ENCODE measurements at regions not wholly inside any gene's neighbourhood (a gene's known extent, or its start where the extent isn't known, plus 50 kb on each side); places are given as distances from the start of the nearest gene placed in this dataset.

DNA sequence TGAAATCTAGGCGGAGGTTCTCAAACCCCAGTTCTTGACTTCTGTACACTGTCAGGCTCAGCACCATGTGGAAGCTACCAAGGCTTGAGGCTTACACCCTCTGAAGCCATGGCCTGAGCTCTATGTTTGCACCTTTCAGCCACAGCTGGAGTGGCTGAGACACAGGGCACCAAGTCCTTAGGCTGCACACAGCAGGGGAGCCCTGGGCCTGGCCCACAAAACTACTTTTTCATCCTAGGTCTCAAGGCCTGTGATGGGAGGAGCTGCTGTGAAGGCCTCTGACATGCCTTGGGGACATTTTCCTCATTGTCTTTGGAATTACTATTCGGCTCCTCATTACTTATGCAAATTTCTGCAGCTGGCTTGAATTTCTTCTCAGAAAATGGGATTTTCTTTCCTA is 503.2 kb upstream of the PCDH20 start:
- no peaks in the 10 kb centered on the region for H3K27me3 ChIP-seq
- H3K9me3 ChIP-seq: no peaks in the 10 kb centered on the region
- no peak overlapping the region for H3K9ac ChIP-seq
- no peak for TF ChIP-seq Cebpa-rat (IDR thresholded peaks at IDR 0.05)
- H3K4me2 ChIP-seq: no peak overlapping the region
- H3K4me3 ChIP-seq: no peak overlapping the region
- no peaks in the 10 kb centered on the region for H4K20me1 ChIP-seq
- no peaks in the 10 kb centered on the region for H3K36me3 ChIP-seq
- no peak overlapping the region for H3K27ac ChIP-seq
- H3K4me1 ChIP-seq: no peaks in the 10 kb centered on the region

DNA sequence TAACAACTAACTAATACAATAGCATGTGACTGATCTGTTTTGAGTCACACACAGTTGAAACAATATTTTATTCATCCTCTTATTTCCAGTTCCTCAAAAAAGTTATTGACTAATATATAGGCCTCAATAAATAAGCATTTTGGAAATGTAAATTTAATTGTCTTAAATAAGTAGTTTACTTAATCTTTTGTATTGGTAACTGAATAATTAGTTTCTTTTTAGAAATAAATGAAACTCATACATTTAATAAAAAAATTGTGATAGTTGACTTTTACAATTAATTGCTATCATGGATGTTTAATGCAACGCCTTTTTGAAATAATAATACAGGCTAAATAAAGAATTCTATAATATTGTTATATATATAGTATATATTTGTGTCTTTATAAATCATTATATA is 500.8 kb upstream of the PCDH20 start:
- H3K9me3 ChIP-seq: no peaks in the 10 kb centered on the region
- H3K9ac ChIP-seq: no peak overlapping the region
- H3K4me2 ChIP-seq: no peak overlapping the region
- no peaks in the 10 kb centered on the region for H3K27me3 ChIP-seq
- no peak overlapping the region for H3K4me3 ChIP-seq
- no peaks in the 10 kb centered on the region for H3K36me3 ChIP-seq
- no peaks in the 10 kb centered on the region for H4K20me1 ChIP-seq
- H3K27ac ChIP-seq: no peak overlapping the region
- no peaks in the 10 kb centered on the region for H3K4me1 ChIP-seq
- TF ChIP-seq Cebpa-rat (IDR thresholded peaks at IDR 0.05): no peak

DNA sequence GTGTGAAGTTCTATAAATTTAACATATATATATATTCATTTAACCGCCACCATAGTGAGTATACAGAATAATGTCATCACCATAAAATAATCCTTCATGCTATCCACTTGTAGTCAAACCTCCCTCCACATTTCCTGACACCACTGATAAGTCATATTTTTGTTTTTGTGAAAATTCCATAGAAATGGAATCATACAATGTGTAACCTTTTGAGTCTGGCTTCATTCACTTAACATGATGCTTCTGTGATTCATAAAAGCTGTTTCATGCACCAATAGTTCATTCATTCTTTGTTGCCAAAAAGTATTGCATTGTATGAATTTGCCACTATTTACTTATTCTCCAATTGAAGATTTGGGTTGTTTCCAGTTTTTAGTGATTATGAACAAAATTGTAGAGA is 497.5 kb upstream of the PCDH20 start:
- H3K27ac ChIP-seq: no peak overlapping the region
- H3K4me1 ChIP-seq: no peaks in the 10 kb centered on the region
- TF ChIP-seq Cebpa-rat (IDR thresholded peaks at IDR 0.05): no peak
- no peaks in the 10 kb centered on the region for H3K36me3 ChIP-seq
- H4K20me1 ChIP-seq: no peaks in the 10 kb centered on the region
- H3K4me3 ChIP-seq: no peak overlapping the region
- H3K4me2 ChIP-seq: no peak overlapping the region
- H3K9me3 ChIP-seq: no peaks in the 10 kb centered on the region
- H3K9ac ChIP-seq: no peak overlapping the region
- H3K27me3 ChIP-seq: no peaks in the 10 kb centered on the region

DNA sequence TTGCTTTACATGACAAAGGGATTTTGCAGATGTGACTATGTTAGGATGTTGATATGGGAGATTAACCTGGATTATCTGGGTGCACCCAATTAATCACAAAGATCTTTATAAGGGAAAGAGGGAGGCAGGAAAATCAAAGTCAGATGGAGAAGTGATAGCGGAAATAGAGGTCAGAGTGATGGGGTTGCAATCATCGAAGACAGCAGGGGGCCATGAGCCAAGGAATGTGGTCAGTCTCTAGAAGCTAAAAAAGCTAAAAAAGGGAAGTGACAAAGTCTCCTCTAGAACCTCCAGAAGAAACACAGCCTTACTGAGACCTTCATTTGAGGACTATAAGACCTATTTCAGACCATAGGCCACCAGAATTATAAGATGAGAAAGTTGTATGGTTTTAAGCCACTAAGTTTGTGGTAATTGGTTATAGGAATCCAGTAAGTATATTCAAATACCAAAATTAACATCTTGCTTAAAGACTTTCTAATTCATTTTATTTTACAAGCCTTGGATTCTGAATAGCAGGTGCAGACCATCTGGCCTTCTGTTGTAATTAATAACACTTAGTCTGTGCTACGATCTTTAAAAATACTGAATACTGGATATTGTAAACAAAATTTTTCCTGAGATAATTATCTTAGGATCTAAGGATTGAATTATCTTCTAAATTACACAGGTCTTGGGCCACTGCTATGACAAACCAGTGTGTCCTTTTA is 493.4 kb upstream of the PCDH20 start:
- no peak for TF ChIP-seq Cebpa-rat (IDR thresholded peaks at IDR 0.05)
- no peaks in the 10 kb centered on the region for H3K9me3 ChIP-seq
- no peak overlapping the region for H3K27ac ChIP-seq
- H3K4me3 ChIP-seq: no peak overlapping the region
- no peaks in the 10 kb centered on the region for H3K4me1 ChIP-seq
- H3K4me2 ChIP-seq: no peak overlapping the region
- no peaks in the 10 kb centered on the region for H3K36me3 ChIP-seq
- no peak overlapping the region for H3K9ac ChIP-seq
- no peaks in the 10 kb centered on the region for H3K27me3 ChIP-seq
- H4K20me1 ChIP-seq: no peaks in the 10 kb centered on the region

DNA sequence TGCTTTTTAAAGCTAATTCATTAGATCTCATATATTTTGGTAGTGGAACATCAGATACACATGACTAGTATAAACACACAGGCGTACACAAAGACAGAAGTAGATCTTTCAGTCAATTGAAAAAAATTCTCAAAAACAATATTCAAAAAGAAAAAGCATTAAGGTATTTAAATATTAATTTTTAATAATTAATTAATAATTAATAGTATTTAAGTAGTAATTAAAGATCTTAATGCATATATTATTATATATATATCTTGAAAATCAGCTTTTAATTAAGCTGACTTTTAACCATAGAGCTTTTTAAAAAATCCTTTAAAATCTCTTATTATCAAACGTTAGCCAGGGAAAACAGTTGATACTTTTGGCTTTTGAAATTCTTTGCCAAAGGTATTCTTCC is 489.4 kb upstream of the PCDH20 start:
- Histone ChIP-seq H4K20me1 (no peaks in the 10 kb centered on the region), H3K27ac (no peak overlapping the region), H3K27me3 (no peaks in the 10 kb centered on the region), H3K4me1 (no peaks in the 10 kb centered on the region), H3K9me3 (no peaks in the 10 kb centered on the region), H3K4me2 (no peak overlapping the region), H3K4me3 (no peak overlapping the region), H3K36me3 (no peaks in the 10 kb centered on the region), H3K9ac (no peak overlapping the region)
- TF ChIP-seq Cebpa-rat (IDR thresholded peaks at IDR 0.05): no peak

DNA sequence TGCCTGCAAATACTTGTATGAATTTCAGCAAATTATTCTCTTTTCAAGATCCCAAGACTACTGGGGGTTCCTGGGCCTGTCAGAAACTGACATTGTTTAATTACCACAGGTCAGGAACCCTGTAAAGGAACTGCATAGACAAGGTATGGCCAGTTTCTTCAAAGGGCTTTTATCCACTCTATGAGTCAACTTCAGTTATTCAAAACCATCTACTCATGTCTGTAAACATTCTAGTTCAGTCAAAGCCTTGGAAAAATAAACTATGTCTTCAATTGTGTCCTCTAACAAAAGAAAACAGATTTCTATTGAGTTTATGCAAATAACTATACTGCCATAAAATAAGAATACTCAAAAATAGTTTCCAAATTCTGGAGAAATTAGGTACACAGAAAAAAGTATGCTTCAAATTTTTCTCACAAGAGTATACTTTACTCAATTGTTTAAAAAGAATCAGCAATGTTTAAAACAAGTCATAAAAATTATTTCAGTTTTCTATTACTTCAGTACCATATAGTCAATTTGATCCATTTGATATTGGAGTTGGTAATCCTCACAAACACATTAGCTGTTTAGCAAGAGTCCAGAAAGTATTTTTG is 486.4 kb upstream of the PCDH20 start:
- Histone ChIP-seq H3K36me3 (no peaks in the 10 kb centered on the region), H3K27me3 (no peaks in the 10 kb centered on the region), H3K4me2 (no peak overlapping the region), H3K4me1 (no peaks in the 10 kb centered on the region), H3K9ac (no peak overlapping the region), H3K9me3 (no peaks in the 10 kb centered on the region), H4K20me1 (no peaks in the 10 kb centered on the region), H3K4me3 (no peak overlapping the region), H3K27ac (no peak overlapping the region)
- TF ChIP-seq Cebpa-rat (IDR thresholded peaks at IDR 0.05): no peak

DNA sequence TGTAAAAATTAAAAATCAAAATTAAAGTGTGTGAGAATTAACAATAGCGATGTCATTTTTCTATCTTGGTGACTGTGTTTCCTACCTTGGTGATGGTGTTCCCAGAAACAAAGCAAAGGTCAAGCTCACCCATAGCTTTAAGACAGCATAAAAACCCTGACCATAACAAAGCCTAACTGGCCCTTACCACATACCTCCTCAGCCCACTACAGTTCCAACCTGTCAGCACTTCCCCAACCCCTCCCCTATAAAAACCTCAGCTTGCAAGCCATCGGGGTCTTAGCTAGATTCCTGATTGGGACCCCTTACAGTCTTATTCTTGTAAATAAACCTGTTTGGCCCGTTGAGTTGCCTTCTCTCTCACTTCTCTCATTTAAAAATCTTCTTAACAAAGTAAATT is 484.4 kb upstream of the PCDH20 start:
- no peaks in the 10 kb centered on the region for H3K36me3 ChIP-seq
- H3K27me3 ChIP-seq: no peaks in the 10 kb centered on the region
- no peak overlapping the region for H3K4me3 ChIP-seq
- H3K4me1 ChIP-seq: no peaks in the 10 kb centered on the region
- H3K4me2 ChIP-seq: no peak overlapping the region
- H3K9me3 ChIP-seq: no peaks in the 10 kb centered on the region
- no peaks in the 10 kb centered on the region for H4K20me1 ChIP-seq
- H3K27ac ChIP-seq: no peak overlapping the region
- H3K9ac ChIP-seq: no peak overlapping the region
- no peak for TF ChIP-seq Cebpa-rat (IDR thresholded peaks at IDR 0.05)

DNA sequence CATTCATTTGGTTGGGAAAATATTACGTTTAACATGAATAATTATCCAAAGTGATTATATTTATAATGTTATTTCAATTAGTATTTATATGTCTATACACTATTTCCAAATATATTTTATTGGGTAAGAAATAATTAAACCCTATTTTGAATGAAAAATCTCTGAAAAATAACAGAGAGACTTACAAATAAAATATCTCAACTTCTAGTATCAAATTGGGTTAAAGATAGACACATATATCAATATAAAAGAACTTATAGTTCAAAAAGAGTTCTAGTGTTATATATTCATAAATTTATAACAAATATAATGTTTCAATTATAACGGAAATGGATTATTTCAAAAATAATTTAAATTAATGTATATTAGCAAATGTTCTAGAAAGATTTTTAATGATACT is 482.6 kb upstream of the PCDH20 start:
- no peak overlapping the region for H3K27ac ChIP-seq
- no peak for TF ChIP-seq Cebpa-rat (IDR thresholded peaks at IDR 0.05)

DNA sequence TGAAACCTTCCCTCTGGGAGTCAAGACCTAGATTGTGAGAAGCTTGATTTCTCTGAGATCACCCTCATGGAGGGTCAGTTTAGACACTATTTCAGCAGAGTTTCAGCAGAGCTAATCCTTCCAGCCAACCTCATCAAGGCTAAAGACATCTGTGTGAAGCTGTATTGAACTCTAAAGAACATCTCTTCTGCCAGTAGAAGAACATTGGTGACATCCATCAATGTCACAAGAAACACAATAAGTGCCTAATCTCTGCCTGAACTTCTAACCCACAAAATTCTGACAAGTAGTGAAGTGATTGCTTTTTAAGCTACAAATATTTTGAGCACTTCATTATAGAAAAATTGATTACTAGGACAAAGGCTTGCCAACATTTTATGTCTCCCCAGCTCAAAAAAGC is 475.8 kb upstream of the PCDH20 start:
- Histone ChIP-seq H3K36me3 (no peaks in the 10 kb centered on the region), H3K9ac (no peak overlapping the region), H3K4me2 (no peak overlapping the region), H4K20me1 (no peaks in the 10 kb centered on the region), H3K4me3 (no peak overlapping the region), H3K4me1 (no peaks in the 10 kb centered on the region), H3K9me3 (no peaks in the 10 kb centered on the region), H3K27ac (no peak overlapping the region), H3K27me3 (no peaks in the 10 kb centered on the region)
- no peak for TF ChIP-seq Cebpa-rat (IDR thresholded peaks at IDR 0.05)

More for the DNA sequence above, 482.6 kb upstream of the PCDH20 start:
- no peaks in the 10 kb centered on the region for H3K9me3 ChIP-seq
- H3K27me3 ChIP-seq: no peaks in the 10 kb centered on the region
- no peak overlapping the region for H3K9ac ChIP-seq
- H3K4me3 ChIP-seq: no peak overlapping the region
- H4K20me1 ChIP-seq: no peaks in the 10 kb centered on the region
- H3K36me3 ChIP-seq: no peaks in the 10 kb centered on the region
- H3K4me1 ChIP-seq: no peaks in the 10 kb centered on the region
- no peak overlapping the region for H3K4me2 ChIP-seq

DNA sequence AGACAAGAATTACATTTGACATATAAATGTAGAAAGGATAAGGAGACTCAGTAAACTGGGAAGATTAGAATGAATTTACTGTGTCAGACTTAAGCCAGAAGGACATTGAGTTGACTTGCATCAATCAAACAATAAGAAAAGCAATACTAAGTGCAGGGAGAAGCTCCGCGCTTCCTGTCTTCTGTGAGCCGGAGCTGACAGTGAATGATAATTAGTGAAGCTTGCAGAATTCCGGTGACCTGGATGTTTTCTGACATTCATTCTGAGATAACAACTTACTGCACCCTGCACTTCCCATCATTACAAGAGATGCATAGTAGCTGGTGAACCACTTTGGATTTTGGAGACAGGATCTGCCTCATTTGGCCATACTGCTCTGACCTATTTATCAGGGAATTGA is 469.2 kb upstream of the PCDH20 start:
- no peak overlapping the region for H3K4me3 ChIP-seq
- H3K36me3 ChIP-seq: no peaks in the 10 kb centered on the region
- no peak overlapping the region for H3K27ac ChIP-seq
- no peak overlapping the region for H3K9ac ChIP-seq
- H3K4me1 ChIP-seq: no peaks in the 10 kb centered on the region
- H3K9me3 ChIP-seq: no peaks in the 10 kb centered on the region
- no peak for TF ChIP-seq Cebpa-rat (IDR thresholded peaks at IDR 0.05)
- no peaks in the 10 kb centered on the region for H4K20me1 ChIP-seq
- H3K4me2 ChIP-seq: no peak overlapping the region
- H3K27me3 ChIP-seq: no peaks in the 10 kb centered on the region

Measured in BLaER1 (cell line).